Common myeloid progenitor, CD34-positive (primary cell): ENCODE measurements at regions not wholly inside any gene's neighbourhood (a gene's known extent, or its start where the extent isn't known, plus 50 kb on each side); places are given as distances from the start of the nearest gene placed in this dataset.

Experiments
- CTCF ChIA-PET: fragments of 350-600 bp; sonication (Branson Sonifier 250); formaldehyde crosslinking; loops from one replicate; lab custom pipeline; 2021; ENCODE audit warnings: antibody characterized with exemption; lab: Charles Lee
- POLR2A ChIA-PET: fragments of 350-600 bp; sonication (Branson Sonifier 250); formaldehyde crosslinking; loops from one replicate; lab custom pipeline; 2021; ENCODE audit warnings: antibody characterized with exemption; lab: Charles Lee
- DNase-seq, 3 donors: peaks; one replicate each; pipeline versions ENCODE4 v3.0.0 to v3.0.0-alpha.2; 2013
- H3K27ac ChIP-seq, 2 experiments: 1 replicate in 1 of 2; 2 replicates in 1 of 2; pipeline ENCODE4 v1.7.0; 2013; ENCODE audit warnings: inconsistent platforms in 2 of 2, low read length in 2 of 2, mild to moderate bottlenecking in 2 of 2, low read depth in 1 of 2, moderate library complexity in 1 of 2; ENCODE audit not compliant: severe bottlenecking in 2 of 2, insufficient read depth in 1 of 2, poor library complexity in 1 of 2
- H3K27me3 ChIP-seq, 5 experiments: replicated peaks in 2 of 5; 1 replicate in 3 of 5; 2 replicates in 2 of 5; pipeline versions ENCODE4 v1.6.1 to v1.7.0; 2013; ENCODE audit warnings: low read length in 4 of 5, mild to moderate bottlenecking in 2 of 5, moderate library complexity in 2 of 5, inconsistent platforms in 1 of 5; ENCODE audit not compliant: insufficient read depth in 5 of 5, control insufficient read depth in 4 of 5
- H3K36me3 ChIP-seq, 4 experiments: 1 replicate in 2 of 4; 2 replicates in 2 of 4; pipeline versions ENCODE4 v1.6.1 to v1.7.0; 2013; ENCODE audit warnings: low read length in 3 of 4, control low read depth in 1 of 4, mild to moderate bottlenecking in 1 of 4; ENCODE audit not compliant: control insufficient read depth in 4 of 4, insufficient read depth in 4 of 4
- H3K4me1 ChIP-seq, 4 experiments: 1 replicate in 3 of 4; 2 replicates in 1 of 4; pipeline versions ENCODE4 v1.6.1 to v1.7.1; 2013; ENCODE audit warnings: low read length in 3 of 4, mild to moderate bottlenecking in 3 of 4, control low read depth in 1 of 4, inconsistent platforms in 1 of 4, moderate library complexity in 1 of 4; ENCODE audit not compliant: control insufficient read depth in 4 of 4, insufficient read depth in 4 of 4; ENCODE audit errors: control extremely low read depth in 1 of 4
- H3K4me3 ChIP-seq, 7 experiments: 1 replicate in 4 of 7; 2 replicates in 3 of 7; pipeline versions ENCODE4 v1.5.1 to v1.7.0; 2013; ENCODE audit warnings: mild to moderate bottlenecking in 7 of 7, low read length in 6 of 7, moderate library complexity in 6 of 7, inconsistent platforms in 2 of 7, low read depth in 2 of 7, control low read depth in 1 of 7; ENCODE audit not compliant: insufficient read depth in 4 of 7, control insufficient read depth in 1 of 7; ENCODE audit errors: extremely low read depth in 1 of 7
- H3K9me3 ChIP-seq, 5 experiments: 1 replicate in 4 of 5; 2 replicates in 1 of 5; pipeline versions ENCODE4 v1.6.1 to v1.7.1; 2013; ENCODE audit warnings: low read length in 4 of 5, mild to moderate bottlenecking in 2 of 5, inconsistent platforms in 1 of 5, low read depth in 1 of 5, moderate library complexity in 1 of 5; ENCODE audit not compliant: control insufficient read depth in 4 of 5, insufficient read depth in 2 of 5; ENCODE audit errors: control extremely low read depth in 1 of 5
- WGBS: methylation state at CpG from one replicate; pipeline ENCODE4 v1.1.5; 2013; ENCODE audit not compliant: insufficient coverage; 5-methylcytosine and 5-hydroxymethylcytosine counted together

DNA sequence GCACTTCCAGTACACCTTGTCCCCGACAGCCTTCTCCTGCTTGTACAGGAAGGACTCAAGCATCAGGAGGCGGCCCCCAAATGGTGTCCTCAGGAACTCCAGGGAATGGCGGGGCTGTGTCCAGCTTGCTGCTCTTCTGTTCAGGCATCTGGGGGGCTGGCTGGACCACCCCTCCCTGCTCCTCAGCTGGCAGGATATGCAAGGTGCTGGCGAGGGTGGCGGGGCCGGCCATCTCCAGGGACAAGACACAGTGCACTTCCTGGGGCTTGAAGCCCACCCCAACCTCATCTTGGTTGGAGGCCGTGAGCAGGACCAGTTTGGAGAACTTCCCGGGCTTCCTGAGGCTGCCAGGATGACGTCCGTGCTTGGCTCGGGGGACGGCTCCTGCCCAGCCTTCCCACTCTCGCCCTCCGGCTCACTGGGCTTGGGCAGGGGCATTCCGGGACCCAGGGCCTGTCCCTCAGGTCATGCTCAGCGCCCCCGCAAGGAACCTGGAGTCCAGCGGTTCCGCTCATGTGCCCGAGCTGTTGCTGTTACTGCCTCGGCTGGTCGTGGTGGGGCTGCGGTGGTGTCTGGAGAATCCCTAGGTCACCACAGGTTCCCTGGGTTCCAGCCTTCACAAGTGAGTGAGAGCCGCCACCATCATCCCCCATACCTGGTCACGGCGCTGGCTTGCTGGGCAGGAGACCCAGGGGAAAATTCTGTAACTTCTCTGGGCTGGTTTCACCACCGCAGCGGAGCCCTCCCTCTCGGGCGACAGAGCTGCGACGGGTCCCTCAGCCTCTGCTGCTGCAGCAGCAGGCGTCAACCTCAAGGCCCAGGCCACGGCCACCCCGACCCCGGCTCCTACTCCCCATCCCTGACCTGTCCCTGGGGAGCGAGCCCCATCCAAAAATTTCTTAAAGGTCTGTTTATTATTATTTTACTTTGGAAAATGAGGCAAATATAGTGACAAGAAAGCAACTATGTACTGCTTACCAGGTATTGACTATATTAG lies 82.8 kb upstream of the FXR1 start:
- no peak overlapping the region for H3K27ac ChIP-seq
- H3K4me3 ChIP-seq = no peak overlapping the region
- ChIA-PET POLR2A (no interaction called here), CTCF (no interaction called here)
- DNase-seq = no peak
- WGBS = 95% methylated on average over 30 of the region's 37 CpGs
- H3K36me3 ChIP-seq = no peaks in the 10 kb centered on the region
- H3K9me3 ChIP-seq = no peaks in the 10 kb centered on the region
- H3K27me3 ChIP-seq = no peaks in the 10 kb centered on the region
- no peaks in the 10 kb centered on the region for H3K4me1 ChIP-seq

GRCh38 chr3:180835501-180835900 lies 77.0 kb upstream of the FXR1 start:
- Histone ChIP-seq H3K27me3 (no peaks in the 10 kb centered on the region), H3K9me3 (no peaks in the 10 kb centered on the region), H3K4me1 (no peaks in the 10 kb centered on the region), H3K36me3 (no peaks in the 10 kb centered on the region), H3K27ac (no peak overlapping the region), H3K4me3 (no peak overlapping the region)
- WGBS = no CpG with 5 or more reads among the region's 2 CpGs
- POLR2A ChIA-PET = no interaction called here
- CTCF ChIA-PET = no interaction called here
- DNase-seq = no peak

DNA sequence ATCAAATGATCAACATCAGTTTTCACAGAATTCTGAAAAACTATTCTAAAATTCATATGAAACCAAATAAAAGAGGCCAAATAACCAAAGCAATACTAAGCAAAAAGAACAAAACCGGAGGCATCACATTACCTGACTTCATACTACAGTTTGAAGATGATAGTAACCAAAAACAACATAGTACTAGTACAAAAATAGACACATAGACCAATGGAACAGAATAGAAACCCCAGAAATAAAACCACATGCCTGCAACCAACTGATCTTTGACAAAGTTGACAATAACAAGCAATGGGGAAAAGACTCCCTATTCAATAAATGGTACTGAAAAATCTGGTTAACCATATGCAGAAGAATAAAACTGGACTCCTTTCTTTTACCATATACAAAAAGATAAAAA lies 75.7 kb upstream of the FXR1 start:
- WGBS = no CpG with 5 or more reads among the region's 1 CpG
- Histone ChIP-seq H3K4me1 (no peaks in the 10 kb centered on the region), H3K27me3 (no peaks in the 10 kb centered on the region), H3K27ac (no peak overlapping the region), H3K9me3 (peaks cover 0 to 2% (median 0%) of the 10 kb centered on the region in 5 experiments), H3K4me3 (no peak overlapping the region), H3K36me3 (no peaks in the 10 kb centered on the region)
- no peak for DNase-seq
- POLR2A ChIA-PET = no interaction called here
- CTCF ChIA-PET = no interaction called here

GRCh38 chr3:180854887-180855286 lies 57.6 kb upstream of the FXR1 start:
- Histone ChIP-seq H3K4me1 (no peaks in the 10 kb centered on the region), H3K9me3 (peaks cover 0 to 1% (median 0%) of the 10 kb centered on the region in 5 experiments), H3K36me3 (no peaks in the 10 kb centered on the region), H3K27me3 (peaks cover 0 to 1% (median 0%) of the 10 kb centered on the region in 5 experiments), H3K27ac (no peak overlapping the region), H3K4me3 (no peak overlapping the region)
- WGBS = no CpG with 5 or more reads among the region's 2 CpGs
- POLR2A ChIA-PET = no interaction called here
- CTCF ChIA-PET = no interaction called here
- DNase-seq = no peak

DNA sequence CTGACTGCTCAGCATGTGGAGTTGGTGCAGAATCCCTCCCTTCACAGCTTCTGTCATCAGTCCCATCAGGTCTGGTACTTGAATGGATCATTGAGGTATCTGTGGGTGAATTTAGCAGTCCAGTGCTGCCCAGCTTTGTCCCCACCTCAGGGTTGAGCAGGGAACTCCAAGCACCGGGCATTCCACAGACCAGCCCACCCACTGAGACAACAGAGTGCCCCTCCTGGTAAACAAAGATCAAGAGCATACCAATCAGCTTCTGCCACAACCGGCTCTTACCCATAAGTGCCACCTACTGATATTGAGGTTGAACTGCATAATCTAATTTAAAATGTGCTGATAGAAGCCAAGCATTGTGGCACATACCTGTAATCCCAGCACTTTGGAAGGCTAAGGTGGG lies 57.1 kb upstream of the FXR1 start:
- DNase-seq = peak in 2 of 3 donors; percentile 3 to 14
- no peaks in the 10 kb centered on the region for H3K4me1 ChIP-seq
- CTCF ChIA-PET = no interaction called here
- H3K27ac ChIP-seq = no peak overlapping the region
- peaks cover 0 to 1% (median 0%) of the 10 kb centered on the region in 5 experiments for H3K9me3 ChIP-seq
- H3K36me3 ChIP-seq = no peaks in the 10 kb centered on the region
- 0% methylated on average over 1 of the region's 2 CpGs for WGBS
- no peak overlapping the region for H3K4me3 ChIP-seq
- peaks cover 0 to 1% (median 0%) of the 10 kb centered on the region in 5 experiments for H3K27me3 ChIP-seq
- POLR2A ChIA-PET = no interaction called here

DNA sequence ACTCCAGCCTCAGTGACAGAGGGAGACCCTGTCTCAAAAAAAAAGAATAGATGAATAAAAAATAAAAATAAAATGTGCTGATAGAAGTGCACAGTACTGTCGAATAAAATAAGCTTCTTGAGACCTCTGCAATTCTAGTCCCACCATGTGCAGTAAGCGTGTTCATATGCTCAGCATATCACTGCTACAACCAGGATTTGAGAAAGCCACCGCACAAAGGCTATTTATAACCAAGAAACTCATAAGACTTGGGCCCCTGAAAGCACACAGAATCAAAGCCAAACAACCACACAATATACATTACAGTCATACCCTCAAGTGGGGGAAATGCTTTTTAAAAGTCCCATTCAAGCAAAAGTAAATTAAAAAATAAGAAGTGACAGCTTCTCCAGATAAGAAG lies 56.5 kb upstream of the FXR1 start:
- peaks cover 0 to 1% (median 0%) of the 10 kb centered on the region in 5 experiments for H3K9me3 ChIP-seq
- H3K4me3 ChIP-seq = no peak overlapping the region
- H3K4me1 ChIP-seq = no peaks in the 10 kb centered on the region
- ChIA-PET CTCF (no interaction called here), POLR2A (no interaction called here)
- H3K36me3 ChIP-seq = no peaks in the 10 kb centered on the region
- DNase-seq = no peak
- peaks cover 0 to 1% (median 0%) of the 10 kb centered on the region in 5 experiments for H3K27me3 ChIP-seq
- H3K27ac ChIP-seq = no peak overlapping the region
- 100% methylated on average over 2 of the region's 3 CpGs for WGBS

DNA sequence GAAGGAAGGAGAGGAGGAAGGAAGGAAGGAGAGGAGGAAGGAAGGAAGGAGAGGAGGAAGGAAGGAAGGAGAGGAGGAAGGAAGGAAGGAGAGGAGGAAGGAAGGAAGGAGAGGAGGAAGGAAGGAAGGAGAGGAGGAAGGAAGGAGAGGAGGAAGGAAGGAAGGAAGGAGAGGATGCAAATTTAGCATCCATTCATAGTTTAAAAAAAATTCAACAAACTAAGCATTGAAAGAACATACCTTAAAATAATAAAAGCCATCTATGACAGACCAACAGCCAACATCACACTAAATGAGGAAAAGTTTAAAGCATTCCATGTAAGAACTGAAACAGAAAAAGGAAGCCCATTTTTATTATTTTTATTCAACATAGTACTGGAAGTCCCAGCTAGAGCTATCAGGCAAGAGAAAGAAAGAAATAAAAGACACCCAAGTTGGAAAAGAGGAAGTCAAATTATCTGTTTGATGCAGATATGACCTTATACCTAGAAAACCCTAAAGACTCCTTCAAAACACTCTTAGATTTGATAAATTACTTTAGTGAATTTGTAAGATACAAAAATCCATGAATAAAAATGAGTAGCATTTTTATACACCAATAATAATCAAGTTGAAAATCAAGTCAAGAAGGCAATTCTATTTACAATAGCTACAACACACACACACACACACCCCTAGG lies 52.2 kb upstream of the FXR1 start:
- Histone ChIP-seq H3K4me3 (no peak overlapping the region), H3K4me1 (no peaks in the 10 kb centered on the region), H3K27me3 (no peaks in the 10 kb centered on the region), H3K27ac (no peak overlapping the region), H3K9me3 (peaks cover 0 to 1% (median 0%) of the 10 kb centered on the region in 5 experiments), H3K36me3 (no peaks in the 10 kb centered on the region)
- DNase-seq = peak; percentile 3 to 57 (median 22)
- POLR2A ChIA-PET = interaction anchor here (0.6 kb wide), 1 partner anchor 131 kb away, joined by 3 read pairs; no protein-coding TSS in a partner anchor
- CTCF ChIA-PET = no interaction called here
